D341Med (cell line): ENCODE measurements at regions not wholly inside any gene's neighbourhood (a gene's known extent, or its start where the extent isn't known, plus 50 kb on each side); places are given as distances from the start of the nearest gene placed in this dataset.

Experiments used
- DNase-seq: peaks from one replicate; pipeline ENCODE4 v3.0.0; 2012; ENCODE audit warnings: low spot score

- DNase-seq: no peak
Measured at GRCh38 chr2:176470713-176471112, 201.5 kb downstream of the MTX2 start.

GRCh38 chr2:176471949-176472348 lies 202.7 kb downstream of the MTX2 start:
- DNase-seq: no peak

GRCh38 chr2:176473177-176473576 lies 203.9 kb downstream of the MTX2 start:
- peak; percentile 33 for DNase-seq

GRCh38 chr2:176473851-176474250 lies 204.6 kb downstream of the MTX2 start:
- DNase-seq: no peak

GRCh38 chr2:176477336-176477735 lies 208.1 kb downstream of the MTX2 start:
- no peak for DNase-seq

GRCh38 chr2:176479961-176480360 lies 210.7 kb downstream of the MTX2 start:
- DNase-seq: no peak

- DNase-seq: no peak
Measured at GRCh38 chr2:176482107-176482506, 212.9 kb downstream of the MTX2 start.

- no peak for DNase-seq
Measured at GRCh38 chr2:176483476-176483875, 214.2 kb downstream of the MTX2 start.

GRCh38 chr2:176483901-176484568 lies 214.8 kb downstream of the MTX2 start:
- DNase-seq: no peak

GRCh38 chr2:176484838-176485237 lies 215.6 kb downstream of the MTX2 start:
- no peak for DNase-seq

- no peak for DNase-seq
Measured at GRCh38 chr2:176488431-176488830, 219.2 kb downstream of the MTX2 start.

- no peak for DNase-seq
Measured at GRCh38 chr2:176490061-176490861, 221.0 kb downstream of the MTX2 start.

- DNase-seq: no peak
Measured at GRCh38 chr2:176491172-176491904, 222.1 kb downstream of the MTX2 start.

GRCh38 chr2:176492583-176492982 lies 223.3 kb downstream of the MTX2 start:
- no peak for DNase-seq

GRCh38 chr2:176493226-176493825 lies 224.1 kb downstream of the MTX2 start:
- no peak for DNase-seq

GRCh38 chr2:176493909-176494308 lies 224.7 kb downstream of the MTX2 start:
- DNase-seq: no peak

- DNase-seq: no peak
Measured at GRCh38 chr2:176494949-176495353, 225.7 kb downstream of the MTX2 start.

GRCh38 chr2:176495826-176496225 lies 226.6 kb downstream of the MTX2 start:
- DNase-seq: no peak

- no peak for DNase-seq
Measured at GRCh38 chr2:176496761-176497160, 227.5 kb downstream of the MTX2 start.

- DNase-seq: no peak
Measured at GRCh38 chr2:176500901-176501300, 231.7 kb downstream of the MTX2 start.

- DNase-seq: no peak
Measured at GRCh38 chr2:176501617-176502016, 232.4 kb downstream of the MTX2 start.

GRCh38 chr2:176502619-176503018 lies 233.4 kb downstream of the MTX2 start:
- no peak for DNase-seq

- no peak for DNase-seq
Measured at GRCh38 chr2:176503776-176504175, 234.5 kb downstream of the MTX2 start.
